Activated CD4-positive, alpha-beta T cell treated with anti-CD3 and anti-CD28 coated beads, Interleukin-2, Interleukin-6, amounts not matched to agents 100 ng/mL and 50 ng/mL, durations not matched to agents 16 hours and 8 hours (primary cell): ENCODE measurements at regions not wholly inside any gene's neighbourhood (a gene's known extent, or its start where the extent isn't known, plus 50 kb on each side); places are given as distances from the start of the nearest gene placed in this dataset.

Experiments used
- DNase-seq: peaks from one replicate; pipeline ENCODE4 v3.0.0-alpha.2; 2020

GRCh38 chr15:87347806-87348515 is 908.6 kb downstream of the NTRK3 start:
- DNase-seq: no peak

- DNase-seq: no peak
Observed at GRCh38 chr15:87345961-87346360, 910.6 kb downstream of the NTRK3 start.

GRCh38 chr15:87343966-87344365 is 912.6 kb downstream of the NTRK3 start:
- no peak for DNase-seq

- no peak for DNase-seq
Observed at GRCh38 chr15:87340370-87340769, 916.2 kb downstream of the NTRK3 start.

GRCh38 chr15:87326269-87326668 is 930.3 kb downstream of the NTRK3 start:
- DNase-seq: no peak

GRCh38 chr15:87322870-87323269 is 933.7 kb downstream of the NTRK3 start:
- no peak for DNase-seq

- DNase-seq: no peak
Observed at GRCh38 chr15:87322265-87322664, 934.3 kb downstream of the NTRK3 start.

- DNase-seq: no peak
Observed at GRCh38 chr15:87317900-87318299, 938.6 kb downstream of the NTRK3 start.

GRCh38 chr15:87312221-87312620 is 944.3 kb downstream of the NTRK3 start:
- DNase-seq: no peak

GRCh38 chr15:87300146-87300545 is 956.4 kb downstream of the NTRK3 start:
- DNase-seq: no peak

- DNase-seq: no peak
Observed at GRCh38 chr15:87294854-87295253, 961.7 kb downstream of the NTRK3 start.

GRCh38 chr15:87293031-87293430 is 963.5 kb downstream of the NTRK3 start:
- DNase-seq: no peak

- no peak for DNase-seq
Observed at GRCh38 chr15:87287156-87287555, 969.4 kb downstream of the NTRK3 start.

- DNase-seq: no peak
Observed at GRCh38 chr15:87269566-87269965, 987.0 kb downstream of the NTRK3 start.

GRCh38 chr15:87268675-87269074 is 987.9 kb downstream of the NTRK3 start:
- no peak for DNase-seq

- no peak for DNase-seq
Observed at GRCh38 chr15:87267798-87268197, 988.7 kb downstream of the NTRK3 start.

GRCh38 chr15:87263871-87264270 is 992.7 kb downstream of the NTRK3 start:
- DNase-seq: no peak

GRCh38 chr15:87263296-87263695 is 993.2 kb downstream of the NTRK3 start:
- DNase-seq: no peak

- no peak for DNase-seq
Observed at GRCh38 chr15:87245592-87245991, 1010.9 kb downstream of the NTRK3 start.

GRCh38 chr15:87243474-87243873 is 1013.1 kb downstream of the NTRK3 start:
- DNase-seq: no peak

GRCh38 chr15:87239582-87240230 is 1016.8 kb downstream of the NTRK3 start:
- no peak for DNase-seq

- DNase-seq: no peak
Observed at GRCh38 chr15:87238451-87239068, 1018.0 kb downstream of the NTRK3 start.

GRCh38 chr15:87228460-87228859 is 1028.1 kb downstream of the NTRK3 start:
- DNase-seq: no peak

GRCh38 chr15:87227846-87228245 is 1028.7 kb downstream of the NTRK3 start:
- DNase-seq: no peak
